Fibroblast of the aortic adventitia (primary cell): ENCODE measurements at regions not wholly inside any gene's neighbourhood (a gene's known extent, or its start where the extent isn't known, plus 50 kb on each side); places are given as distances from the start of the nearest gene placed in this dataset.
A peak's percentile ranks its signal among the peaks of the same experiment; 100 is the strongest.

Experiments
- DNase-seq: peaks from one replicate; pipeline ENCODE4 v3.0.0-alpha.2; 2010; ENCODE audit warnings: low read depth
- H3K4me3 ChIP-seq: 2 replicates; pipeline ENCODE4 v1.5.1; 2011; ENCODE audit warnings: low read depth, mild to moderate bottlenecking, control low read depth, low read length, moderate library complexity
- CTCF ChIP-seq: IDR thresholded peaks from 2 replicates; pipeline ENCODE4 v1.5.1; 2011; ENCODE audit warnings: mild to moderate bottlenecking, low read length, control low read depth, inconsistent platforms; ENCODE audit not compliant: insufficient read depth

- DNase-seq, result no peak
- no peak for TF ChIP-seq CTCF
- no peak overlapping the region for H3K4me3 ChIP-seq
Measured at GRCh38 chr2:225948903-225949302, 549.4 kb downstream of the NYAP2 start.

- DNase-seq, result no peak
- no peak for TF ChIP-seq CTCF
- H3K4me3 ChIP-seq, result no peak overlapping the region
Measured at GRCh38 chr2:225938991-225939390, 539.5 kb downstream of the NYAP2 start.

GRCh38 chr2:225937625-225938187 is 538.2 kb downstream of the NYAP2 start:
- no peak for TF ChIP-seq CTCF
- H3K4me3 ChIP-seq, result no peak overlapping the region
- DNase-seq, result peak; percentile 27

- no peak for TF ChIP-seq CTCF
- DNase-seq, result no peak
- no peak overlapping the region for H3K4me3 ChIP-seq
Measured at GRCh38 chr2:225932811-225933413, 533.4 kb downstream of the NYAP2 start.

GRCh38 chr2:225930687-225931086 is 531.2 kb downstream of the NYAP2 start:
- no peak overlapping the region for H3K4me3 ChIP-seq
- DNase-seq, result no peak
- no peak for TF ChIP-seq CTCF

GRCh38 chr2:225920621-225921220 is 521.2 kb downstream of the NYAP2 start:
- DNase-seq, result peak; percentile 13
- no peak for TF ChIP-seq CTCF
- no peak overlapping the region for H3K4me3 ChIP-seq

GRCh38 chr2:225916692-225917091 is 517.2 kb downstream of the NYAP2 start:
- TF ChIP-seq CTCF, result no peak
- no peak overlapping the region for H3K4me3 ChIP-seq
- no peak for DNase-seq
